Trophoblast cell (in vitro differentiated cells and primary cell): ENCODE measurements at regions not wholly inside any gene's neighbourhood (a gene's known extent, or its start where the extent isn't known, plus 50 kb on each side); places are given as distances from the start of the nearest gene placed in this dataset.

Source experiments
- DNase-seq, 2 donors: peaks; one replicate each; pipeline ENCODE4 v3.0.0-alpha.2; 2016
- H2AFZ ChIP-seq: 2 replicates; pipeline ENCODE4 v1.6.1; 2013; ENCODE audit warnings: low read length, moderate library complexity, mild to moderate bottlenecking; ENCODE audit not compliant: insufficient read depth, poor library complexity
- H2AK5ac ChIP-seq: 2 replicates; pipeline ENCODE4 v1.6.1; 2013; ENCODE audit warnings: mild to moderate bottlenecking, low read length
- H2BK120ac ChIP-seq: 2 replicates; pipeline ENCODE4 v1.6.1; 2013; ENCODE audit warnings: low read length, mild to moderate bottlenecking, moderate library complexity; ENCODE audit not compliant: insufficient read depth, poor library complexity
- H2BK12ac ChIP-seq: 2 replicates; pipeline ENCODE4 v1.6.1; 2013; ENCODE audit warnings: mild to moderate bottlenecking, low read length, moderate library complexity
- H2BK5ac ChIP-seq: 2 replicates; pipeline ENCODE4 v1.6.1; 2013; ENCODE audit warnings: low read length, low read depth, moderate library complexity, mild to moderate bottlenecking; ENCODE audit not compliant: poor library complexity
- H3K14ac ChIP-seq: 2 replicates; pipeline ENCODE4 v1.6.1; 2013; ENCODE audit warnings: mild to moderate bottlenecking, low read length
- H3K18ac ChIP-seq: 2 replicates; pipeline ENCODE4 v1.6.1; 2013; ENCODE audit warnings: mild to moderate bottlenecking, low read length
- H3K23ac ChIP-seq: 2 replicates; pipeline ENCODE4 v1.6.1; 2013; ENCODE audit warnings: low read length
- H3K27ac ChIP-seq: 2 replicates; pipeline ENCODE4 v1.5.1; 2013; ENCODE audit warnings: low read depth, mild to moderate bottlenecking, inconsistent platforms, low read length, moderate library complexity
- H3K27me3 ChIP-seq: 2 replicates; pipeline ENCODE4 v1.6.1; 2013; ENCODE audit warnings: inconsistent platforms, mild to moderate bottlenecking, low read length, moderate library complexity; ENCODE audit not compliant: insufficient read depth
- H3K36me3 ChIP-seq, 2 experiments: 1 replicate in 1 of 2; 2 replicates in 1 of 2; pipeline ENCODE4 v1.6.1; 2013; ENCODE audit warnings: low read length in 2 of 2, mild to moderate bottlenecking in 2 of 2, moderate library complexity in 1 of 2; ENCODE audit not compliant: insufficient read depth in 2 of 2, control insufficient read depth in 1 of 2
- H3K4ac ChIP-seq: 2 replicates; pipeline ENCODE4 v1.6.1; 2013; ENCODE audit warnings: low read depth, mild to moderate bottlenecking, low read length, moderate library complexity
- H3K4me1 ChIP-seq, 2 experiments: 1 replicate in 1 of 2; 2 replicates in 1 of 2; pipeline ENCODE4 v1.6.1; 2013; ENCODE audit warnings: low read length in 2 of 2, mild to moderate bottlenecking in 2 of 2, moderate library complexity in 1 of 2; ENCODE audit not compliant: insufficient read depth in 2 of 2, control insufficient read depth in 1 of 2
- H3K4me2 ChIP-seq: 2 replicates; pipeline ENCODE4 v1.6.1; 2013; ENCODE audit warnings: inconsistent platforms, mild to moderate bottlenecking, low read length, moderate library complexity
- H3K4me3 ChIP-seq: 2 replicates; pipeline ENCODE4 v1.5.1; 2013; ENCODE audit warnings: mild to moderate bottlenecking, low read depth, low read length, inconsistent platforms
- H3K79me1 ChIP-seq: one replicate; pipeline ENCODE4 v1.6.1; 2013; ENCODE audit warnings: low read length
- H3K79me2 ChIP-seq: 2 replicates; pipeline ENCODE4 v1.6.1; 2013; ENCODE audit warnings: low read length, mild to moderate bottlenecking; ENCODE audit not compliant: control insufficient read depth, insufficient read depth, poor library complexity
- H3K9ac ChIP-seq: 2 replicates; pipeline ENCODE4 v1.6.1; 2013; ENCODE audit warnings: mild to moderate bottlenecking, low read length
- H3K9me3 ChIP-seq: 2 replicates; pipeline ENCODE4 v1.6.1; 2013; ENCODE audit warnings: low read depth, mild to moderate bottlenecking, control low read depth, inconsistent platforms, low read length; ENCODE audit not compliant: insufficient read depth
- H4K12ac ChIP-seq: 2 replicates; pipeline ENCODE4 v1.6.1; 2013; ENCODE audit warnings: low read depth, mild to moderate bottlenecking, low read length, moderate library complexity
- H4K8ac ChIP-seq: 2 replicates; pipeline ENCODE4 v1.6.1; 2013; ENCODE audit warnings: low read depth, mild to moderate bottlenecking, low read length, moderate library complexity
- H4K91ac ChIP-seq: one replicate; pipeline ENCODE4 v1.6.1; 2013; ENCODE audit warnings: low read depth, mild to moderate bottlenecking, low read length, moderate library complexity
- WGBS: extraction: QIAGEN DNeasy Blood & Tissue Kit; methylation state at CpG from one replicate; pipeline ENCODE4 v1.1.7; 2013; ENCODE audit warnings: missing lambda C conversion rate; ENCODE audit not compliant: insufficient read length, insufficient coverage; ENCODE audit errors: extremely low coverage; 5-methylcytosine and 5-hydroxymethylcytosine counted together

DNA sequence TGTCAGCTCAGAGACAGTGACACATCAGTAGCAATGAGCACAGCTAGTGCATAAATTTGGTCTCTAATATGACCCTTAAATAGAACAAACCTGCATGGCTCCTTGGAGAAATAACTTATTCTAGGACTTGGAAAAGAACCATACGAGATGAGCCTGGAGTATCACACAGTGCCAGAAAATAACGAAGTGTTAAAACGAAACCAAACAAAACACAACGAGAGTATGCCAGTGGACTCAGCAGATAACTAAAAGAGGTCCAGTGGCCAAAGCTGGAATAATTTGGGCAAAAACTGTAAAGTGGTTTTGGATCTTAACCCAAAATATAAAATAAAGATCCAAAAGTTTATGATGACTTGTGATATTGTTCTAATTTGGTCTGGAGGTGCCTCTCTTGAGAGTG is 1599.0 kb upstream of the LRRTM1 start:
- Histone ChIP-seq H4K12ac (no peak overlapping the region), H2BK120ac (no peak overlapping the region), H3K4me3 (no peak overlapping the region), H2AFZ (no peak overlapping the region), H3K79me2 (no peaks in the 10 kb centered on the region), H3K23ac (no peak overlapping the region), H4K8ac (no peak overlapping the region), H3K18ac (no peak overlapping the region), H3K14ac (no peak overlapping the region), H3K4ac (no peak overlapping the region), H3K9ac (no peak overlapping the region), H3K27me3 (no peaks in the 10 kb centered on the region), H3K4me1 (no peaks in the 10 kb centered on the region), H3K27ac (no peak overlapping the region), H4K91ac (no peak overlapping the region), H3K4me2 (no peak overlapping the region), H3K9me3 (no peaks in the 10 kb centered on the region), H3K79me1 (no peaks in the 10 kb centered on the region), H3K36me3 (no peaks in the 10 kb centered on the region), H2BK5ac (no peak overlapping the region), H2AK5ac (no peak overlapping the region), H2BK12ac (no peak overlapping the region)
- WGBS, result no CpG with 5 or more reads among the region's 4 CpGs
- no peak for DNase-seq

GRCh38 chr2:81901017-81901416 is 1596.5 kb upstream of the LRRTM1 start:
- H2AFZ ChIP-seq, result no peak overlapping the region
- H2BK5ac ChIP-seq, result no peak overlapping the region
- no peak overlapping the region for H3K18ac ChIP-seq
- H3K23ac ChIP-seq, result no peak overlapping the region
- H3K79me1 ChIP-seq, result no peaks in the 10 kb centered on the region
- no peak overlapping the region for H3K9ac ChIP-seq
- no peaks in the 10 kb centered on the region for H3K9me3 ChIP-seq
- H3K4ac ChIP-seq, result no peak overlapping the region
- H3K4me2 ChIP-seq, result no peak overlapping the region
- no peak overlapping the region for H2BK120ac ChIP-seq
- H3K36me3 ChIP-seq, result no peaks in the 10 kb centered on the region
- no CpG with 5 or more reads among the region's 3 CpGs for WGBS
- H2AK5ac ChIP-seq, result no peak overlapping the region
- H3K4me1 ChIP-seq, result no peaks in the 10 kb centered on the region
- DNase-seq, result peak in 1 of 2 donors; percentile 7
- H3K79me2 ChIP-seq, result no peaks in the 10 kb centered on the region
- no peak overlapping the region for H4K91ac ChIP-seq
- H3K27ac ChIP-seq, result no peak overlapping the region
- no peak overlapping the region for H3K14ac ChIP-seq
- H4K12ac ChIP-seq, result no peak overlapping the region
- no peak overlapping the region for H2BK12ac ChIP-seq
- no peak overlapping the region for H3K4me3 ChIP-seq
- H3K27me3 ChIP-seq, result no peaks in the 10 kb centered on the region
- H4K8ac ChIP-seq, result no peak overlapping the region

- no peak overlapping the region for H3K4ac ChIP-seq
- H2AFZ ChIP-seq, result no peak overlapping the region
- H2BK120ac ChIP-seq, result no peak overlapping the region
- no peaks in the 10 kb centered on the region for H3K36me3 ChIP-seq
- H2AK5ac ChIP-seq, result no peak overlapping the region
- no peaks in the 10 kb centered on the region for H3K9me3 ChIP-seq
- H3K79me2 ChIP-seq, result no peaks in the 10 kb centered on the region
- whole genome bisulfite sequencing, result no CpG with 5 or more reads among the region's 5 CpGs
- H3K23ac ChIP-seq, result no peak overlapping the region
- H3K4me1 ChIP-seq, result no peaks in the 10 kb centered on the region
- no peak overlapping the region for H4K12ac ChIP-seq
- DNase-seq, result no peak
- H3K14ac ChIP-seq, result no peak overlapping the region
- no peak overlapping the region for H2BK5ac ChIP-seq
- no peak overlapping the region for H3K9ac ChIP-seq
- H3K18ac ChIP-seq, result no peak overlapping the region
- H4K8ac ChIP-seq, result no peak overlapping the region
- no peak overlapping the region for H3K27ac ChIP-seq
- H3K79me1 ChIP-seq, result no peaks in the 10 kb centered on the region
- H2BK12ac ChIP-seq, result no peak overlapping the region
- H4K91ac ChIP-seq, result no peak overlapping the region
- no peak overlapping the region for H3K4me3 ChIP-seq
- H3K27me3 ChIP-seq, result no peaks in the 10 kb centered on the region
- H3K4me2 ChIP-seq, result no peak overlapping the region
Measured at GRCh38 chr2:81895620-81896250, 1591.2 kb upstream of the LRRTM1 start.

- no CpG with 5 or more reads among the region's 3 CpGs for WGBS
- Histone ChIP-seq H3K9me3 (no peaks in the 10 kb centered on the region), H3K27me3 (no peaks in the 10 kb centered on the region), H4K8ac (no peak overlapping the region), H3K4me3 (no peak overlapping the region), H2BK12ac (no peak overlapping the region), H4K12ac (no peak overlapping the region), H4K91ac (no peak overlapping the region), H3K23ac (no peak overlapping the region), H3K9ac (no peak overlapping the region), H3K18ac (no peak overlapping the region), H3K4me1 (no peaks in the 10 kb centered on the region), H2BK120ac (no peak overlapping the region), H3K4ac (no peak overlapping the region), H3K79me1 (no peaks in the 10 kb centered on the region), H2AK5ac (no peak overlapping the region), H3K4me2 (no peak overlapping the region), H2AFZ (no peak overlapping the region), H3K79me2 (no peaks in the 10 kb centered on the region), H3K14ac (no peak overlapping the region), H3K27ac (no peak overlapping the region), H3K36me3 (no peaks in the 10 kb centered on the region), H2BK5ac (no peak overlapping the region)
- no peak for DNase-seq
Measured at GRCh38 chr2:81894451-81894990, 1590.0 kb upstream of the LRRTM1 start.
